Ishikawa (cell line): ENCODE measurements at regions not wholly inside any gene's neighbourhood (a gene's known extent, or its start where the extent isn't known, plus 50 kb on each side); places are given as distances from the start of the nearest gene placed in this dataset.
A peak's percentile ranks its signal among the peaks of the same experiment; 100 is the strongest.

ENCODE experiments used
- CEBPB ChIP-seq: IDR thresholded peaks from 2 replicates; pipeline ENCODE4 v1.6.1; 2012
- CREB1 ChIP-seq: IDR thresholded peaks from 2 replicates; pipeline ENCODE4 v1.6.1; 2012; ENCODE audit warnings: low read depth
- EGR1 ChIP-seq: IDR thresholded peaks from 2 replicates; pipeline ENCODE4 v1.6.1; 2012
- EP300 ChIP-seq: IDR thresholded peaks from 2 replicates; pipeline ENCODE4 v1.6.1; 2012; ENCODE audit warnings: borderline replicate concordance
- FOXM1 ChIP-seq: IDR thresholded peaks from 2 replicates; pipeline ENCODE4 v1.6.1; 2012; ENCODE audit warnings: low read depth, borderline replicate concordance
- NFIC ChIP-seq: IDR thresholded peaks from 2 replicates; pipeline ENCODE4 v1.6.1; 2012
- RAD21 ChIP-seq: IDR thresholded peaks from 2 replicates; pipeline ENCODE4 v1.6.1; 2012; ENCODE audit warnings: low read depth
- TAF1 ChIP-seq: IDR thresholded peaks from 2 replicates; pipeline ENCODE4 v1.6.1; 2012; ENCODE audit warnings: low read depth, mild to moderate bottlenecking
- TCF12 ChIP-seq: IDR thresholded peaks from 2 replicates; pipeline ENCODE4 v1.6.1; 2012; ENCODE audit warnings: low read depth
- TEAD4 ChIP-seq: IDR thresholded peaks from 2 replicates; pipeline ENCODE4 v1.6.1; 2012
- YY1 ChIP-seq: IDR thresholded peaks from 2 replicates; pipeline ENCODE4 v1.6.1; 2012; ENCODE audit warnings: low read depth
- ZBTB7A ChIP-seq: IDR thresholded peaks from 2 replicates; pipeline ENCODE4 v1.6.1; 2012; ENCODE audit warnings: low read depth
- TF ChIP-seq, protein P1 (sequence below): IDR thresholded peaks from 2 replicates; pipeline ENCODE4 v1.6.1; 2012
- TF ChIP-seq, protein P2 (sequence below): IDR thresholded peaks from 2 replicates; pipeline ENCODE4 v1.6.1; 2012; ENCODE audit warnings: low read depth, mild to moderate bottlenecking
- TF ChIP-seq, protein P3 (sequence below): IDR thresholded peaks from 2 replicates; pipeline ENCODE4 v1.6.1; 2012

- TF ChIP-seq TAF1 (no peak), ZBTB7A (no peak), NFIC (no peak), TEAD4 (no peak), RAD21 (no peak), FOXM1 (no peak), YY1 (no peak), EP300 (no peak), EGR1 (no peak), TCF12 (no peak)
- TF ChIP-seq, protein P1, sequence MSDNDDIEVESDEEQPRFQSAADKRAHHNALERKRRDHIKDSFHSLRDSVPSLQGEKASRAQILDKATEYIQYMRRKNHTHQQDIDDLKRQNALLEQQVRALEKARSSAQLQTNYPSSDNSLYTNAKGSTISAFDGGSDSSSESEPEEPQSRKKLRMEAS, result no peak
- TF ChIP-seq, protein P2, sequence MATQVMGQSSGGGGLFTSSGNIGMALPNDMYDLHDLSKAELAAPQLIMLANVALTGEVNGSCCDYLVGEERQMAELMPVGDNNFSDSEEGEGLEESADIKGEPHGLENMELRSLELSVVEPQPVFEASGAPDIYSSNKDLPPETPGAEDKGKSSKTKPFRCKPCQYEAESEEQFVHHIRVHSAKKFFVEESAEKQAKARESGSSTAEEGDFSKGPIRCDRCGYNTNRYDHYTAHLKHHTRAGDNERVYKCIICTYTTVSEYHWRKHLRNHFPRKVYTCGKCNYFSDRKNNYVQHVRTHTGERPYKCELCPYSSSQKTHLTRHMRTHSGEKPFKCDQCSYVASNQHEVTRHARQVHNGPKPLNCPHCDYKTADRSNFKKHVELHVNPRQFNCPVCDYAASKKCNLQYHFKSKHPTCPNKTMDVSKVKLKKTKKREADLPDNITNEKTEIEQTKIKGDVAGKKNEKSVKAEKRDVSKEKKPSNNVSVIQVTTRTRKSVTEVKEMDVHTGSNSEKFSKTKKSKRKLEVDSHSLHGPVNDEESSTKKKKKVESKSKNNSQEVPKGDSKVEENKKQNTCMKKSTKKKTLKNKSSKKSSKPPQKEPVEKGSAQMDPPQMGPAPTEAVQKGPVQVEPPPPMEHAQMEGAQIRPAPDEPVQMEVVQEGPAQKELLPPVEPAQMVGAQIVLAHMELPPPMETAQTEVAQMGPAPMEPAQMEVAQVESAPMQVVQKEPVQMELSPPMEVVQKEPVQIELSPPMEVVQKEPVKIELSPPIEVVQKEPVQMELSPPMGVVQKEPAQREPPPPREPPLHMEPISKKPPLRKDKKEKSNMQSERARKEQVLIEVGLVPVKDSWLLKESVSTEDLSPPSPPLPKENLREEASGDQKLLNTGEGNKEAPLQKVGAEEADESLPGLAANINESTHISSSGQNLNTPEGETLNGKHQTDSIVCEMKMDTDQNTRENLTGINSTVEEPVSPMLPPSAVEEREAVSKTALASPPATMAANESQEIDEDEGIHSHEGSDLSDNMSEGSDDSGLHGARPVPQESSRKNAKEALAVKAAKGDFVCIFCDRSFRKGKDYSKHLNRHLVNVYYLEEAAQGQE, result no peak
- TF ChIP-seq, protein P3, sequence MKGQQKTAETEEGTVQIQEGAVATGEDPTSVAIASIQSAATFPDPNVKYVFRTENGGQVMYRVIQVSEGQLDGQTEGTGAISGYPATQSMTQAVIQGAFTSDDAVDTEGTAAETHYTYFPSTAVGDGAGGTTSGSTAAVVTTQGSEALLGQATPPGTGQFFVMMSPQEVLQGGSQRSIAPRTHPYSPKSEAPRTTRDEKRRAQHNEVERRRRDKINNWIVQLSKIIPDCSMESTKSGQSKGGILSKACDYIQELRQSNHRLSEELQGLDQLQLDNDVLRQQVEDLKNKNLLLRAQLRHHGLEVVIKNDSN, result no peak
Measured at GRCh38 chr9:38337706-38338264, 54.7 kb upstream of the ALDH1B1 start.

DNA sequence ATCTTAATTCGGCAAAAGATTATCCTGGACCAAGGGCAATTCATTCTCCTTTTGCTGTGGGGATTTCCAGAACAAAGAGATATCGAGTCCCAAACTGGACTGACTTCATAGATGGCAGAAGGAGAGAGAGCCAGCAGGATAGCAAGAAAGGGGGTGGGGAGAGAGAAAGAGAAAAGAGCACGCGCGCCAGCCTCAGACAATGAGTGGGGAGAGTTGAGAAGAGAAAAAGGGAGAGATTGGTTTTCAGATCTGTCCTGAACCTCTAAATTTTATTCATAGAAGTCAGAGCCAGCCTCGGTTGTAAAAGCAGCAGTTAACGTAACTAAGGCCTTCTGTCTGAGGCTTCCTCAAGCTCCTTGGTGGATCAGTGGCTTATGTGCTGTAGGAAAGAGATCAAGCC, 55.3 kb upstream of the ALDH1B1 start:
- TF ChIP-seq CEBPB (no peak), EGR1 (no peak), ZBTB7A (no peak)
- TF ChIP-seq, protein P2, result no peak
- TF ChIP-seq, protein P1, result no peak

- TF ChIP-seq ZBTB7A, result no peak
Measured at GRCh38 chr9:38336341-38336740, 56.2 kb upstream of the ALDH1B1 start.

GRCh38 chr9:38335686-38336085, 56.8 kb upstream of the ALDH1B1 start:
- TF ChIP-seq YY1 (no peak), CREB1 (no peak), RAD21 (no peak), CEBPB (no peak), ZBTB7A (no peak), NFIC (no peak), FOXM1 (no peak), EGR1 (no peak), TEAD4 (no peak), EP300 (no peak), TCF12 (no peak), TAF1 (no peak)
- TF ChIP-seq, protein P2, result no peak
- TF ChIP-seq, protein P3, result no peak
- TF ChIP-seq, protein P1, result no peak

DNA sequence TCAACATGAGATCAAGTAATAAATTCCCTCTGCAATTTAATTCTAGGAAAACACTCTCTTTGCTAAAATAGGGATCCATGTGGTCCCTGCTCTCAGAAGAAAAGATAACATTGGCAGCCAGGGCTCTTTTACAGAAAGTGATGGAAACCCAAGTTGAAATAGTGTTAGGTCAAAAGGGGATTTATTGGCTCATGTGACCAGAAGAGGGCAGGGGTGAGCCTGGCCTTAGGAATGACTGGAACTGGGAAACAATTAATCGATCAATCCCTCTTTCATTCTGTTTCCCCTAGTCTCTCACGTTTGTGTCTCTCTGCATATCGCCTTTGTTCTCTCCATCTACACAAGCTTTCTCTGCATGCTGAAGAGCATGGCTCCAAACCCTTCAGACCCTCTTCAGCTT, 58.3 kb upstream of the ALDH1B1 start:
- TF ChIP-seq, protein P3, result no peak
- peak; percentile 47 for TF ChIP-seq RAD21
